Keratinocyte (primary cell): ENCODE measurements at regions not wholly inside any gene's neighbourhood (a gene's known extent, or its start where the extent isn't known, plus 50 kb on each side); places are given as distances from the start of the nearest gene placed in this dataset.

ENCODE experiments used
- DNase-seq: peaks from one replicate; pipeline ENCODE4 v3.0.0-alpha.2; 2011; ENCODE audit warnings: low read depth, missing footprints, low spot score
- FAIRE-seq: peaks from 2 replicates; lab custom pipeline; 2011; peaks lifted over from hg19 to GRCh38; lab: Jason Lieb, UNC
- H2AFZ ChIP-seq: 2 replicates; pipeline ENCODE4 v1.6.0; 2012; ENCODE audit warnings: low read length, control low read depth, inconsistent platforms; ENCODE audit not compliant: control insufficient read depth
- H3K27ac ChIP-seq: 2 replicates; pipeline ENCODE4 v1.5.1; 2011; ENCODE audit warnings: low read length; ENCODE audit not compliant: control insufficient read depth, insufficient read depth
- H3K27me3 ChIP-seq: 3 replicates; pipeline ENCODE4 v1.6.0; 2011; ENCODE audit warnings: low read length; ENCODE audit not compliant: control insufficient read depth, insufficient read depth; ENCODE audit errors: extremely low read depth
- H3K36me3 ChIP-seq, 2 experiments: 2 replicates in 1 of 2; 3 replicates in 1 of 2; pipeline ENCODE4 v1.5.1; 2011; ENCODE audit warnings: low read length in 2 of 2, mild to moderate bottlenecking in 1 of 2; ENCODE audit not compliant: control insufficient read depth in 2 of 2, insufficient read depth in 2 of 2; ENCODE audit errors: extremely low read depth in 1 of 2
- H3K4me1 ChIP-seq: 3 replicates; pipeline ENCODE4 v1.5.1; 2011; ENCODE audit warnings: low read length; ENCODE audit not compliant: control insufficient read depth, insufficient read depth; ENCODE audit errors: extremely low read depth
- H3K4me2 ChIP-seq: 3 replicates; pipeline ENCODE4 v1.6.0; 2011; ENCODE audit warnings: low read depth, low read length; ENCODE audit not compliant: control insufficient read depth, insufficient read depth; ENCODE audit errors: extremely low read depth
- H3K4me3 ChIP-seq, 3 experiments: fragments of 200-600 bp in 1 of 3; sonication (generic) in 1 of 3; 2 replicates in 2 of 3; 3 replicates in 1 of 3; pipeline ENCODE4 v1.5.1; 2011 to 2016; ENCODE audit warnings: low read length in 3 of 3, mild to moderate bottlenecking in 3 of 3, control low read depth in 2 of 3, inconsistent platforms in 1 of 3, low read depth in 1 of 3, mixed read lengths in 1 of 3, mixed run types in 1 of 3, moderate library complexity in 1 of 3; ENCODE audit not compliant: control insufficient read depth in 2 of 3, insufficient read depth in 2 of 3; ENCODE audit errors: extremely low read depth in 1 of 3
- H3K79me2 ChIP-seq: 2 replicates; pipeline ENCODE4 v1.6.0; 2012; ENCODE audit warnings: low read length; ENCODE audit not compliant: control insufficient read depth, insufficient read depth
- H3K9ac ChIP-seq: 3 replicates; pipeline ENCODE4 v1.6.0; 2011; ENCODE audit warnings: low read length; ENCODE audit not compliant: control insufficient read depth, insufficient read depth; ENCODE audit errors: extremely low read depth
- H3K9me1 ChIP-seq: 3 replicates; pipeline ENCODE4 v1.6.0; 2011; ENCODE audit warnings: low read length; ENCODE audit not compliant: control insufficient read depth, insufficient read depth; ENCODE audit errors: extremely low read depth
- H3K9me3 ChIP-seq: 2 replicates; pipeline ENCODE4 v1.5.1; 2012; ENCODE audit warnings: low read depth, low read length; ENCODE audit not compliant: control insufficient read depth
- H4K20me1 ChIP-seq: 3 replicates; pipeline ENCODE4 v1.6.0; 2011; ENCODE audit warnings: low read length; ENCODE audit not compliant: control insufficient read depth, insufficient read depth; ENCODE audit errors: extremely low read depth
- EZH2 ChIP-seq: IDR thresholded peaks from one replicate; pipeline ENCODE4 v1.6.1; 2012; ENCODE audit warnings: inconsistent platforms, mild to moderate bottlenecking, low read length, moderate library complexity
- dilution Hi-C: fragments of 300-500 bp; cut with MboI; formaldehyde crosslinking; loops from one replicate; pipeline ENCODE4 v1.7.0; 2020; ENCODE audit warnings: low sequenced_read_pairs; ENCODE audit not compliant: extremely low pct_ligation_motif_present
- TF ChIP-seq, protein P1 (sequence below), 3 experiments: IDR thresholded peaks in 1 of 3; conservative IDR thresholded peaks in 1 of 3; optimal IDR thresholded peaks in 1 of 3; 2 replicates in 2 of 3; 3 replicates in 1 of 3; pipeline versions ENCODE3 to v1.5.1; 2011; ENCODE audit warnings: low read length in 3 of 3, mild to moderate bottlenecking in 3 of 3, moderate library complexity in 2 of 3, control low read depth in 1 of 3, inconsistent platforms in 1 of 3; ENCODE audit not compliant: insufficient read depth in 2 of 3; ENCODE audit errors: extremely low read depth in 1 of 3

DNA sequence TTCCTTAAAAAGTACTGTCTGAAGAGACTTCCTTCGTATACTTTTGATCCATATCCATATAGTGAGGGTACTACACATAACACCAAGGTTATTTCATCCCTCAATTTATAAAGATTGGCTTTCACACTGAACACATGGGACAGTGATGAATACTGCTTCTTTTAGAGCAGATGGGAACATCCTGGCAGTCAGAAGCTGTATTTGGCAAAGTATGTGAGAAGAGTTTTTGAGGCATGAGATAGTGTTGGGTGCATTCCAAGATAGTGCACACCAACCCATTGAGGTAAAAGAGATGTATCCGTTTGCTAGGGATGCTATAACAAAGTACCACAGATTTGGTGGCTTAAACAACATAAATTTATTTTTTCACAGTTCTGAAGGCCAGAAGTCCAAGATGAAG, 141.1 kb downstream of the MOSPD2 start:
- no peaks in the 10 kb centered on the region for H3K27me3 ChIP-seq
- H3K36me3 ChIP-seq, result no peaks in the 10 kb centered on the region
- no peak overlapping the region for H3K9ac ChIP-seq
- no peaks in the 10 kb centered on the region for H3K9me1 ChIP-seq
- DNase-seq (no peak), FAIRE-seq (no peak)
- no peak overlapping the region for H3K4me3 ChIP-seq
- H2AFZ ChIP-seq, result no peak overlapping the region
- H3K9me3 ChIP-seq, result no peaks in the 10 kb centered on the region
- H3K27ac ChIP-seq, result no peak overlapping the region
- H3K79me2 ChIP-seq, result no peaks in the 10 kb centered on the region
- no peak overlapping the region for H3K4me2 ChIP-seq
- H3K4me1 ChIP-seq, result no peaks in the 10 kb centered on the region
- no peaks in the 10 kb centered on the region for H4K20me1 ChIP-seq
- no peak for TF ChIP-seq EZH2
- TF ChIP-seq, protein P1, sequence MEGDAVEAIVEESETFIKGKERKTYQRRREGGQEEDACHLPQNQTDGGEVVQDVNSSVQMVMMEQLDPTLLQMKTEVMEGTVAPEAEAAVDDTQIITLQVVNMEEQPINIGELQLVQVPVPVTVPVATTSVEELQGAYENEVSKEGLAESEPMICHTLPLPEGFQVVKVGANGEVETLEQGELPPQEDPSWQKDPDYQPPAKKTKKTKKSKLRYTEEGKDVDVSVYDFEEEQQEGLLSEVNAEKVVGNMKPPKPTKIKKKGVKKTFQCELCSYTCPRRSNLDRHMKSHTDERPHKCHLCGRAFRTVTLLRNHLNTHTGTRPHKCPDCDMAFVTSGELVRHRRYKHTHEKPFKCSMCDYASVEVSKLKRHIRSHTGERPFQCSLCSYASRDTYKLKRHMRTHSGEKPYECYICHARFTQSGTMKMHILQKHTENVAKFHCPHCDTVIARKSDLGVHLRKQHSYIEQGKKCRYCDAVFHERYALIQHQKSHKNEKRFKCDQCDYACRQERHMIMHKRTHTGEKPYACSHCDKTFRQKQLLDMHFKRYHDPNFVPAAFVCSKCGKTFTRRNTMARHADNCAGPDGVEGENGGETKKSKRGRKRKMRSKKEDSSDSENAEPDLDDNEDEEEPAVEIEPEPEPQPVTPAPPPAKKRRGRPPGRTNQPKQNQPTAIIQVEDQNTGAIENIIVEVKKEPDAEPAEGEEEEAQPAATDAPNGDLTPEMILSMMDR (optimal IDR thresholded peaks at IDR 0.05 in 1 of 3, IDR thresholded peaks at IDR 0.05 in 1 of 3, conservative IDR thresholded peaks at IDR 0.05 in 1 of 3; ENCODE audit: extremely low read depth in 1 of 3, insufficient read depth in 2 of 3, low read length in 3 of 3), result no peak
- dilution Hi-C loops, result no loop called here

GRCh38 chrX:15013461-15013860, 140.2 kb downstream of the MOSPD2 start:
- Histone ChIP-seq H3K4me2 (no peak overlapping the region), H3K9me3 (no peaks in the 10 kb centered on the region), H2AFZ (no peak overlapping the region), H3K27me3 (no peaks in the 10 kb centered on the region), H3K4me3 (no peak overlapping the region), H4K20me1 (no peaks in the 10 kb centered on the region), H3K9me1 (no peaks in the 10 kb centered on the region), H3K27ac (no peak overlapping the region), H3K9ac (no peak overlapping the region), H3K4me1 (no peaks in the 10 kb centered on the region), H3K36me3 (no peaks in the 10 kb centered on the region), H3K79me2 (no peaks in the 10 kb centered on the region)
- no peak for TF ChIP-seq EZH2
- TF ChIP-seq, protein P1 (optimal IDR thresholded peaks at IDR 0.05 in 1 of 3, IDR thresholded peaks at IDR 0.05 in 1 of 3, conservative IDR thresholded peaks at IDR 0.05 in 1 of 3; ENCODE audit: extremely low read depth in 1 of 3, insufficient read depth in 2 of 3, low read length in 3 of 3), result no peak
- dilution Hi-C loops, result no loop called here
- no peak for DNase-seq
- no peak for FAIRE-seq
